ENCODE measurements at regions not wholly inside any gene's neighbourhood (a gene's known extent, or its start where the extent isn't known, plus 50 kb on each side); places are given as distances from the start of the nearest gene placed in this dataset.
"Not testable (repeated sequence)": the region's sequence is repeated elsewhere in the genome, so short reads cannot be mapped to it uniquely, and the experiment has no call there.

DNA sequence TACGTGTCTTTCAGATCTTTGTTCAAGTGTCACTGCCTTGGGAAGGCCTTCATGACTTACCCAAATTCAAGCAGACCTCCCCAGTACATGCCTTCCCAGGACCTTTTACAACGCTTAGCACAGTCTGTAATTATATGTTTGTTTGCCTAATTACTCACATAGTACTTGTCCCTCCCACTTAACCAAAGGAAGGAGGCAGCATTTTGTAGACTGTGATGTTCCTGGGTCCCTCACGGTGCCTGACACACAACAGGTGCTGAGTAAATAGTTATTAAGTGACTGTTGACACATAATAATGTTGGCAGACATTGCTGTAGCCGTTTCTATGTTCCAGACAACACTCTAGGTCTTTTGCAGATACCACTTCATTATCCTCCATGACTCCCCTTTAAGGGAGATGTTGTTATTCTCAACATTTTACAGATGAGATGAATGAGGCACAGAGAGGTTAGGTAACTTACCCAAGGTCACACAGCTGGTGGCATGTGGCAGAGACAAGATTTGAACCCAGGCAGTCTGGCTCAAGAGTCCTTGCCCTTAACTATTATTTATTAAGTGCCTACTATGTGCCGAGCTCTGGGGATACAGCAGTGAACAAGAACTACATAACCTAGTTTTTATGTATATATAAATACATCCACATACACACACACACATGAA is 130.7 kb downstream of the PHETA1 start:
- Histone ChIP-seq H3K9me2 (ENCODE audit: insufficient read depth) (no peaks in the 10 kb centered on the region), H3K9ac (ENCODE audit: low read length) (no peak overlapping the region), H4K20me1 (ENCODE audit: insufficient read depth) (no peaks in the 10 kb centered on the region), H3K9me3 (ENCODE audit: control insufficient read depth in 1 of 2, insufficient read depth in 1 of 2, low read depth in 1 of 2, low read length in 2 of 2) (no peaks in the 10 kb centered on the region), H3K79me2 (ENCODE audit: insufficient read depth, low read length) (no peaks in the 10 kb centered on the region), H2AFZ (ENCODE audit: low read depth, low read length, poor library complexity, severe bottlenecking) (no peak overlapping the region), H3K4me3 (replicated peaks in 1 of 2; ENCODE audit: low read depth in 1 of 2, low read length in 2 of 2) (no peak overlapping the region), H3K27me3 (ENCODE audit: insufficient read depth, low read length) (peaks cover 3% of the 10 kb centered on the region; the same call in 1 of the 2 replicates), H3K36me3 (ENCODE audit: control insufficient read depth in 1 of 2, insufficient read depth in 2 of 2, low read length in 2 of 2) (no peaks in the 10 kb centered on the region), H3K27ac (ENCODE audit: low read depth, low read length) (no peak overlapping the region), H3K4me2 (ENCODE audit: low read length) (no peak overlapping the region), H3K4me1 (ENCODE audit: control insufficient read depth in 1 of 2, insufficient read depth in 2 of 2, low read length in 2 of 2) (no peaks in the 10 kb centered on the region)
- DNase-seq (ENCODE audit: low read depth, low spot score) (no peak), ATAC-seq (no peak)
- intact Hi-C loops (cut with micrococcal nuclease): no loop called here
- POLR2A ChIA-PET: no interaction called here
- RAD21 ChIA-PET (ENCODE audit: low non-redundant PET in 1 of 2, low total read pairs in 2 of 2, uncharacterized antibody in 2 of 2, unreplicated experiment in 2 of 2): no interaction called here
- BruUV-seq (replicated peaks): no TSS peak
- TF ChIP-seq, protein P1, sequence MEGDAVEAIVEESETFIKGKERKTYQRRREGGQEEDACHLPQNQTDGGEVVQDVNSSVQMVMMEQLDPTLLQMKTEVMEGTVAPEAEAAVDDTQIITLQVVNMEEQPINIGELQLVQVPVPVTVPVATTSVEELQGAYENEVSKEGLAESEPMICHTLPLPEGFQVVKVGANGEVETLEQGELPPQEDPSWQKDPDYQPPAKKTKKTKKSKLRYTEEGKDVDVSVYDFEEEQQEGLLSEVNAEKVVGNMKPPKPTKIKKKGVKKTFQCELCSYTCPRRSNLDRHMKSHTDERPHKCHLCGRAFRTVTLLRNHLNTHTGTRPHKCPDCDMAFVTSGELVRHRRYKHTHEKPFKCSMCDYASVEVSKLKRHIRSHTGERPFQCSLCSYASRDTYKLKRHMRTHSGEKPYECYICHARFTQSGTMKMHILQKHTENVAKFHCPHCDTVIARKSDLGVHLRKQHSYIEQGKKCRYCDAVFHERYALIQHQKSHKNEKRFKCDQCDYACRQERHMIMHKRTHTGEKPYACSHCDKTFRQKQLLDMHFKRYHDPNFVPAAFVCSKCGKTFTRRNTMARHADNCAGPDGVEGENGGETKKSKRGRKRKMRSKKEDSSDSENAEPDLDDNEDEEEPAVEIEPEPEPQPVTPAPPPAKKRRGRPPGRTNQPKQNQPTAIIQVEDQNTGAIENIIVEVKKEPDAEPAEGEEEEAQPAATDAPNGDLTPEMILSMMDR (IDR thresholded peaks at IDR 0.05 in 2 of 3, conservative IDR thresholded peaks at IDR 0.05 in 1 of 3; ENCODE audit: borderline replicate concordance in 1 of 3, insufficient read depth in 1 of 3, low read depth in 2 of 3, low read length in 2 of 3): no peak
- TF ChIP-seq SIN3A (IDR thresholded peaks at IDR 0.05; ENCODE audit: low read depth) (no peak), EZH2 (IDR thresholded peaks at IDR 0.05) (no peak), EGR1 (IDR thresholded peaks at IDR 0.05; ENCODE audit: low read depth) (no peak), JUND (IDR thresholded peaks at IDR 0.05) (no peak), ZNF274 (IDR thresholded peaks at IDR 0.05; ENCODE audit: low read depth, low read length) (no peak), EZH2phosphoT487 (IDR thresholded peaks at IDR 0.05; ENCODE audit: borderline replicate concordance) (no peak), TCF7L2 (IDR thresholded peaks at IDR 0.05; ENCODE audit: borderline replicate concordance, extremely low read depth, insufficient read depth, insufficient read length) (no peak), POLR2AphosphoS5 (IDR thresholded peaks at IDR 0.05; ENCODE audit: low read depth, low read length) (no peak)
- CTCF ChIA-PET: no interaction called here

GRCh38 chr12:111234491-111234890 is 134.4 kb downstream of the PHETA1 start:
- H2AFZ ChIP-seq (ENCODE audit: low read depth, low read length, poor library complexity, severe bottlenecking); RAD21 ChIA-PET (ENCODE audit: low non-redundant PET in 1 of 2, low total read pairs in 2 of 2, uncharacterized antibody in 2 of 2, unreplicated experiment in 2 of 2); intact Hi-C loops (cut with micrococcal nuclease); CTCF ChIA-PET; H4K20me1 ChIP-seq (ENCODE audit: insufficient read depth); ATAC-seq; H3K4me1 ChIP-seq (ENCODE audit: control insufficient read depth in 1 of 2, insufficient read depth in 2 of 2, low read length in 2 of 2); H3K9me2 ChIP-seq (ENCODE audit: insufficient read depth); H3K4me3 ChIP-seq (replicated peaks in 1 of 2; ENCODE audit: low read depth in 1 of 2, low read length in 2 of 2); H3K9ac ChIP-seq (ENCODE audit: low read length); H3K27ac ChIP-seq (ENCODE audit: low read depth, low read length); H3K79me2 ChIP-seq (ENCODE audit: insufficient read depth, low read length); H3K9me3 ChIP-seq (ENCODE audit: control insufficient read depth in 1 of 2, insufficient read depth in 1 of 2, low read depth in 1 of 2, low read length in 2 of 2); DNase-seq (ENCODE audit: low read depth, low spot score); H3K36me3 ChIP-seq (ENCODE audit: control insufficient read depth in 1 of 2, insufficient read depth in 2 of 2, low read length in 2 of 2); BruUV-seq (replicated peaks); H3K4me2 ChIP-seq (ENCODE audit: low read length): not testable (repeated sequence)
- H3K27me3 ChIP-seq (ENCODE audit: insufficient read depth, low read length): peaks cover 12% of the 10 kb centered on the region; the same call in 1 of the 2 replicates
- POLR2A ChIA-PET: interaction anchor here (0.6 kb wide), 1 partner anchor 12 kb away, joined by 3 read pairs; no protein-coding TSS in a partner anchor
